Upper lobe of left lung (tissue), 6 donors: ENCODE measurements at regions not wholly inside any gene's neighbourhood (a gene's known extent, or its start where the extent isn't known, plus 50 kb on each side); places are given as distances from the start of the nearest gene placed in this dataset.
A peak's percentile ranks its signal among the peaks of the same experiment; 100 is the strongest.

Source experiments
- ATAC-seq, 2 donors: fragments of 200-7000 bp; cut with Tn5 transposase; one replicate each; pipeline ENCODE4 v1.9.1; 2022; ENCODE audit warnings: mild to moderate bottlenecking in 2 of 2, moderate library complexity in 2 of 2; ENCODE audit not compliant: low FRiP score in 2 of 2
- DNase-seq, 2 donors: peaks; one replicate each; pipeline ENCODE4 v3.0.0-alpha.2; 2019 to 2020
- H3K27ac ChIP-seq, 4 donors: fragments of 200-600 bp; sonication (generic); one replicate each; pipeline ENCODE4 v1.5.1; 2016 to 2019
- H3K27me3 ChIP-seq, 4 donors: fragments of 200-600 bp; sonication (generic); one replicate each; pipeline ENCODE4 v1.5.1; 2017 to 2019
- H3K36me3 ChIP-seq, 4 donors: fragments of 200-600 bp; sonication (generic); one replicate each; pipeline ENCODE4 v1.5.1; 2016 to 2019
- H3K4me1 ChIP-seq, 4 donors: fragments of 200-600 bp; sonication (generic); one replicate each; pipeline ENCODE4 v1.5.1; 2018 to 2019
- H3K4me3 ChIP-seq, 4 donors: fragments of 200-600 bp; sonication (generic); one replicate each; pipeline ENCODE4 v1.5.1; 2017 to 2019; ENCODE audit warnings: mild to moderate bottlenecking in 2 of 4, moderate library complexity in 1 of 4
- H3K9me3 ChIP-seq, 4 donors: fragments of 200-600 bp; sonication (generic); one replicate each; pipeline ENCODE4 v1.5.1; 2018 to 2019
- EP300 ChIP-seq, 4 donors: sonication (generic); formaldehyde crosslinking; IDR thresholded peaks; one replicate each; pipeline ENCODE4 v1.5.1; 2017; ENCODE audit warnings: antibody characterized with exemption in 4 of 4, control low read depth in 2 of 4
- POLR2A ChIP-seq, 4 donors: fragments of 450-650 bp; IDR thresholded peaks; one replicate each; pipeline ENCODE4 v1.5.1; 2016 to 2017; ENCODE audit warnings: antibody characterized with exemption in 4 of 4, mild to moderate bottlenecking in 2 of 4
- POLR2AphosphoS5 ChIP-seq, 2 donors: sonication (generic); formaldehyde crosslinking; IDR thresholded peaks; one replicate each; pipeline ENCODE4 v1.5.1; 2017; ENCODE audit warnings: antibody characterized with exemption in 2 of 2
- WGBS, 2 donors: methylation state at CpG; one replicate each; pipeline ENCODE4 v1.1.5; 2017 to 2018; 5-methylcytosine and 5-hydroxymethylcytosine counted together
- TF ChIP-seq, protein P1 (sequence below), 6 experiments: fragments of 450-650 bp in 4 of 6; fragments of 200-600 bp in 2 of 6; sonication (generic) in 2 of 6; IDR thresholded peaks; one replicate each; pipeline ENCODE4 v1.5.1; 2016 to 2019; ENCODE audit warnings: antibody characterized with exemption in 6 of 6
- donor health status: DM: no; HTN: no; CAD: no; lungs with moderate emphysema.
- donor health status: DM: no; HTN: yes; CAD: no; lungs with severe emphysema.

DNA sequence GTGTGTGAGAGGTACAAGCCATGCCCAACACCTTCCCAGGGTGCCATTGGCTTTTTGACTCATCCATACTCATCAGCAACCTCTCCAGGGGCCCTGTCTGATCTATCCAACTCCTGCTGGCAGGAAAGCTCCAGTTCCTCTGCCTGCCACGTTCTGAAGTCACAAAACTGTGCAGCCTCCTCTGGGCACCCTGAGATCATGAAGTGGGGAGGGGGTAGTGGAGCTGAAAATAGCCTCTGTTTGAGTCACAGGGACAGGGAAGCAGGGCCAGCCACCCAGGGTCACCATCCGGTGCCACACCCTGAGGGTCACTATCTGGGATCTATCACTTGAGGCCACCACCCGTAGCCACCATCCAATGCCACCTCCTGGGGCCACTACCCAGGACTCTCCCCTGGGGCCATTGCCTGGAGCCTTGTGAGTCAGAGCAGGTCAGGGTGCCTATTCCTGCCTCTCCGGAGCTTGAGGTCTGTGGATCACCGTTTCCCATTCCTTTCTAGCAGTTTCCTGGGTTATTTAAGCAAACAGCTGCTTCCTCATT is 172.1 kb downstream of the NUFIP1 start:
- H3K27me3 ChIP-seq: no peaks in the 10 kb centered on the region
- ATAC-seq (no peak), DNase-seq (no peak)
- no peak overlapping the region for H3K4me3 ChIP-seq
- 63 to 73% methylated on average over 5 of the region's 5 CpGs for WGBS, 2 donors
- H3K36me3 ChIP-seq: no peaks in the 10 kb centered on the region
- no peak overlapping the region for H3K27ac ChIP-seq
- no peak for TF ChIP-seq POLR2AphosphoS5 (IDR thresholded peaks at IDR 0.05)
- TF ChIP-seq, protein P1, sequence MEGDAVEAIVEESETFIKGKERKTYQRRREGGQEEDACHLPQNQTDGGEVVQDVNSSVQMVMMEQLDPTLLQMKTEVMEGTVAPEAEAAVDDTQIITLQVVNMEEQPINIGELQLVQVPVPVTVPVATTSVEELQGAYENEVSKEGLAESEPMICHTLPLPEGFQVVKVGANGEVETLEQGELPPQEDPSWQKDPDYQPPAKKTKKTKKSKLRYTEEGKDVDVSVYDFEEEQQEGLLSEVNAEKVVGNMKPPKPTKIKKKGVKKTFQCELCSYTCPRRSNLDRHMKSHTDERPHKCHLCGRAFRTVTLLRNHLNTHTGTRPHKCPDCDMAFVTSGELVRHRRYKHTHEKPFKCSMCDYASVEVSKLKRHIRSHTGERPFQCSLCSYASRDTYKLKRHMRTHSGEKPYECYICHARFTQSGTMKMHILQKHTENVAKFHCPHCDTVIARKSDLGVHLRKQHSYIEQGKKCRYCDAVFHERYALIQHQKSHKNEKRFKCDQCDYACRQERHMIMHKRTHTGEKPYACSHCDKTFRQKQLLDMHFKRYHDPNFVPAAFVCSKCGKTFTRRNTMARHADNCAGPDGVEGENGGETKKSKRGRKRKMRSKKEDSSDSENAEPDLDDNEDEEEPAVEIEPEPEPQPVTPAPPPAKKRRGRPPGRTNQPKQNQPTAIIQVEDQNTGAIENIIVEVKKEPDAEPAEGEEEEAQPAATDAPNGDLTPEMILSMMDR (IDR thresholded peaks at IDR 0.05): no peak
- TF ChIP-seq POLR2A (IDR thresholded peaks at IDR 0.05): no peak
- no peak for TF ChIP-seq EP300 (IDR thresholded peaks at IDR 0.05)
- no peaks in the 10 kb centered on the region for H3K9me3 ChIP-seq
- H3K4me1 ChIP-seq: peaks cover 4 to 6% (median 5%) of the 10 kb centered on the region in 4 donors

DNA sequence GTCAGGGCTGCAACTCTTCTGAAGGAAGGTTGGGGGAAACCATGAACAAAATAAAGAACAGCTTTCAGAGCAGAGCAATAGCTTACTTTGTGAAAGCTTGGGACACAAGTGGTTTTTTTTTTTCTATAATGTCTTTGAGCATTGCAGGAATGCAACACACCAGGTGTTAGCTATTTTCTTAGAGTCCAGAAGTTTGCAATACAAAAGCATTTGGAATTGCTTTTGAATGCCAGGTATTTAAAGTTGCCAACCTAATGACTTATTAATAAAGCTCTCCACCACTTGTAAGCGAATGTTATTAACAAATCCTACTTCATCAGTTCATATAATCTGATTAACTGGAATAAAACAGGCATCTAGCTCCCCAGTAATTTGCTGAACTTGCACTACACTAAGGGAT is 172.6 kb downstream of the NUFIP1 start:
- no peaks in the 10 kb centered on the region for H3K36me3 ChIP-seq
- ATAC-seq: no peak
- no peaks in the 10 kb centered on the region for H3K27me3 ChIP-seq
- TF ChIP-seq, protein P1 (IDR thresholded peaks at IDR 0.05): no peak
- no peak for TF ChIP-seq POLR2AphosphoS5 (IDR thresholded peaks at IDR 0.05)
- TF ChIP-seq EP300 (IDR thresholded peaks at IDR 0.05): no peak
- no peak for TF ChIP-seq POLR2A (IDR thresholded peaks at IDR 0.05)
- no peak overlapping the region for H3K27ac ChIP-seq
- DNase-seq: no peak
- H3K4me1 ChIP-seq: peaks cover 4 to 6% (median 5%) of the 10 kb centered on the region in 4 donors
- no peaks in the 10 kb centered on the region for H3K9me3 ChIP-seq
- no peak overlapping the region for H3K4me3 ChIP-seq
- 80 to 93% methylated on average over 1 of the region's 1 CpG for WGBS, 2 donors

DNA sequence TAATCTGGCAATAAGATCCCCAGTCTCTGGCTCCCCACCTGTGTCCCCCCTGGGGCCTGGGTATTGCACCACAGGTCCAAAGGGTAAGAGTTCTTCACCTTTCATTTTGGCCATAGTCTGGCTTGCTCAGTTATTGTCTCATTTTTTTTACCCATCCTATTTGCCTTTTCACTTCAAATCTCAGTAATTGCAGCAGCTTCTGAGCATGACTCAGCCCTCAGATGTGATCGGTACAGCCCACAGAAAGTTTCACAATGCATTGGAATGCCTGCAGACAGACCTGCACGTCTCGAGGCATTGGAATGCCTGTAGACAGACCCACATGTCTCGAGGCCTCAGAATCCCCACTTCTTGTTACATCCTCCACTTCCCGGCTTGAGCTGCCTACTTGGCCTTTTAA is 173.6 kb downstream of the NUFIP1 start:
- TF ChIP-seq EP300 (IDR thresholded peaks at IDR 0.05): peak in 1 of 4 donors; percentile 39
- no peak for TF ChIP-seq POLR2A (IDR thresholded peaks at IDR 0.05)
- Histone ChIP-seq H3K4me3 (no peak overlapping the region), H3K4me1 (peaks cover 4 to 6% (median 5%) of the 10 kb centered on the region in 4 donors), H3K27me3 (no peaks in the 10 kb centered on the region), H3K9me3 (no peaks in the 10 kb centered on the region), H3K27ac (peak overlapping the region in 1 of 4 donors; percentile 26), H3K36me3 (no peaks in the 10 kb centered on the region)
- WGBS, 2 donors: 20 to 50% methylated on average over 5 of the region's 5 CpGs
- DNase-seq: peak in 1 of 2 donors; percentile 78
- ATAC-seq: peak; percentile 88 to 89

DNA sequence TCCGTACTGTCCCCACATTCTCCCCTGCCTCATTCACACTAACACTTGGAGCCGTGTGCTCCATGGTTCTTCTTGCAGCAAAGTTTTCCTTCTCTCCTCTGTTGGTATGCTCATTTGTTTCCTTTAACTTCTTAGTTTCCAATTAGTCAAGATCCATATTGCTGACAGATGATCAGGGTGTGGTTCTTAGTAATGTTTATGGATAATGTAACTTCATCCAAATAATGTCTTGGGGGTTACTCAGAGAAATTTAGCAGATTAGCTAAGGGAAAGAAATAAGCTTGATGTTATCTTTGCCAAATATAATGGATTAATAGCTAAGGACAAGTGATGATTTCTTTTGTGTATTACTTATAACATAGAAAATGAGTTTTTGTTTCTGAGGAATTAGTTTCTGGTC is 174.4 kb downstream of the NUFIP1 start:
- peaks cover 4 to 14% (median 7%) of the 10 kb centered on the region in 4 donors for H3K4me1 ChIP-seq
- DNase-seq (no peak), ATAC-seq (no peak)
- no peaks in the 10 kb centered on the region for H3K27me3 ChIP-seq
- WGBS, 2 donors: 83 to 86% methylated on average over 2 of the region's 2 CpGs
- TF ChIP-seq POLR2AphosphoS5 (IDR thresholded peaks at IDR 0.05) (no peak), POLR2A (IDR thresholded peaks at IDR 0.05) (no peak), EP300 (IDR thresholded peaks at IDR 0.05) (no peak)
- TF ChIP-seq, protein P1 (IDR thresholded peaks at IDR 0.05): no peak
- H3K4me3 ChIP-seq: no peak overlapping the region
- no peaks in the 10 kb centered on the region for H3K9me3 ChIP-seq
- no peaks in the 10 kb centered on the region for H3K36me3 ChIP-seq
- no peak overlapping the region for H3K27ac ChIP-seq

DNA sequence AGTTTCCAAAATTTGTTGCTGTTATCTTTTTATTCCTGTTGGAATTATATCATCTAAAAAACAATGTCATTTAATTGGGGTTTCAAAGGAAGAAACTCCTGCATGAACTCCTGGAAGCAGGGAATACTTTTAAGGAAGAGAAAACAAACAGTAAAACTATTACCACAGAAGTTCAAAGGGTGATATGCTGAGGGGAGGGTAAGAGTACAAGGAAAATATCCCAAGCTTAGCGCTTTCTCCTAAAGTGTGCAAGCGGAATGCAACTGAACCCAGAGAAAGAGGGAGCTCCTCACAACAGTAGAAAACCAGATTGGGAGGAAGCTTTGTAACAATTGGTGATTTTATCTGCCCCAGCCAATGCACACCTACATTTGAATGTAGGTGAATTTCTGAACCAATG is 175.1 kb downstream of the NUFIP1 start:
- H3K4me1 ChIP-seq: peaks cover 4 to 20% (median 7%) of the 10 kb centered on the region in 4 donors
- no peaks in the 10 kb centered on the region for H3K27me3 ChIP-seq
- H3K36me3 ChIP-seq: no peaks in the 10 kb centered on the region
- H3K4me3 ChIP-seq: no peak overlapping the region
- no peak for DNase-seq
- no peak overlapping the region for H3K27ac ChIP-seq
- no peaks in the 10 kb centered on the region for H3K9me3 ChIP-seq
- no peak for ATAC-seq
- WGBS, 2 donors: 94 to 100% methylated on average over 2 of the region's 2 CpGs
- no peak for TF ChIP-seq POLR2A (IDR thresholded peaks at IDR 0.05)
- TF ChIP-seq EP300 (IDR thresholded peaks at IDR 0.05): no peak
- TF ChIP-seq POLR2AphosphoS5 (IDR thresholded peaks at IDR 0.05): no peak
- TF ChIP-seq, protein P1 (IDR thresholded peaks at IDR 0.05): no peak
